ENCODE measurements at regions not wholly inside any gene's neighbourhood (a gene's known extent, or its start where the extent isn't known, plus 50 kb on each side); places are given as distances from the start of the nearest gene placed in this dataset.

- TF ChIP-seq CTCF (optimal IDR thresholded peaks at IDR 0.05 in 1 of 3, IDR thresholded peaks at IDR 0.05 in 1 of 3, conservative IDR thresholded peaks at IDR 0.05 in 1 of 3; ENCODE audit: extremely low read depth in 1 of 3, insufficient read depth in 2 of 3, low read length in 3 of 3) (no peak), EZH2 (IDR thresholded peaks at IDR 0.05; ENCODE audit: low read length) (no peak)
Observed at GRCh38 chr4:155572106-155572703, 94.4 kb upstream of the GUCY1A1 start.
